GM04503 (cell line): ENCODE measurements at regions not wholly inside any gene's neighbourhood (a gene's known extent, or its start where the extent isn't known, plus 50 kb on each side); places are given as distances from the start of the nearest gene placed in this dataset.

ENCODE experiments used
- DNase-seq: peaks from one replicate; pipeline ENCODE4 v3.0.0-alpha.2; 2012; ENCODE audit warnings: low read depth

- peak; percentile 6 for DNase-seq
Measured at GRCh38 chr3:148309390-148310035, 388.2 kb upstream of the AGTR1 start.

GRCh38 chr3:148315756-148316155, 381.9 kb upstream of the AGTR1 start:
- no peak for DNase-seq

- DNase-seq: no peak
Measured at GRCh38 chr3:148318240-148318639, 379.5 kb upstream of the AGTR1 start.

GRCh38 chr3:148319161-148319915, 378.4 kb upstream of the AGTR1 start:
- DNase-seq: peak; percentile 45

GRCh38 chr3:148319960-148320359, 377.7 kb upstream of the AGTR1 start:
- no peak for DNase-seq

DNA sequence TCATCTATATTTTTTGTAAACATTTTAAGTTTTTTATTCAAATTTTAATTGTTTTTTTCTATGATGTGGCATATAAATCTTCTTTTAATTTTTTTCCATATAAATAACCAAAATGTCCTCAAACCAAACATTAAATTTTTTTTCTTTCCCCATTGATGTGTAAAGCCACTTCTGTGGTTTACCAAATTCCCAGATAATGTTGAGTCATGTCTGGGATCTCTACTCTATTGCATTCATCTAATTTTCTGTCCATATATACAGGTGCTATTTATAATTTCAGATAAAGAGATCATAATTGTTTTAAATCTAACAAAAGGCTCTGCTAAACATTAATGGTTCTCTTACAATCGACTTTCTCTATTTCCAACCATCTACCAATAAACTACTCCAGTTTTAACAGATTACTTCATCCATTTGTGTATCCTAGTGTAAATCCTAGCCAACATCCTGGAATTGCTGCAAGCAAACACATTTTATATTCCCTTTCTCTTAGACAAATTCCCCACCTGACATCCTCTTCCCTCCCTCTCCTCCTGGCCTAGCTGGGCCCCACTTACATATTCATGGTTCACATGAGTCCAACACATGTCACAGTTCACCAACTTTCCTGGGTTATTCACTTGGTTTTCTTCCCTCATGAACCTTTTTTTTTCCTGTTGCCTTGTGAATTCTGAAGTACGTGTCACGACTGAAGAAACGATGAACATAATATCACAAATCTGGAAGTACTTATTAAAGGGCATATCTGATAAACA, 368.0 kb upstream of the AGTR1 start:
- DNase-seq: no peak

DNA sequence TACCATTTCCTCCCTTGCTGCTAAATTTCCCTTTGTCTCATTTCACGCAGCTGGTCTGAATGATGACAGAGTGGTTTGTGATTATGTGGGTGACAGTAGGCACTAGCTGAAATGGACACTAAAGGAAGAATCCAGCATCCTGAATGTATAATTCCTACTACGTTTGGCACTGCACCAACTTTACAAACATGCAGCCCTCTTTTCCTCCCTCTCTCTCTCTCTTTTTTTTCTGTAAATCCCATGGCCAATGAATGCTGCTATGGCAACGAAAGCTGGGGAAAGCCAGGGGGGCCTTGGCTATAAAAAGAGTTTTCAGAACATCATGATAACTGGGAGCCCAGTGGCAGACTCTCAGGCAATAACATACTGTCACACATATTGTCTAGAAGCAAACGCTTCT, 367.2 kb upstream of the AGTR1 start:
- no peak for DNase-seq

DNA sequence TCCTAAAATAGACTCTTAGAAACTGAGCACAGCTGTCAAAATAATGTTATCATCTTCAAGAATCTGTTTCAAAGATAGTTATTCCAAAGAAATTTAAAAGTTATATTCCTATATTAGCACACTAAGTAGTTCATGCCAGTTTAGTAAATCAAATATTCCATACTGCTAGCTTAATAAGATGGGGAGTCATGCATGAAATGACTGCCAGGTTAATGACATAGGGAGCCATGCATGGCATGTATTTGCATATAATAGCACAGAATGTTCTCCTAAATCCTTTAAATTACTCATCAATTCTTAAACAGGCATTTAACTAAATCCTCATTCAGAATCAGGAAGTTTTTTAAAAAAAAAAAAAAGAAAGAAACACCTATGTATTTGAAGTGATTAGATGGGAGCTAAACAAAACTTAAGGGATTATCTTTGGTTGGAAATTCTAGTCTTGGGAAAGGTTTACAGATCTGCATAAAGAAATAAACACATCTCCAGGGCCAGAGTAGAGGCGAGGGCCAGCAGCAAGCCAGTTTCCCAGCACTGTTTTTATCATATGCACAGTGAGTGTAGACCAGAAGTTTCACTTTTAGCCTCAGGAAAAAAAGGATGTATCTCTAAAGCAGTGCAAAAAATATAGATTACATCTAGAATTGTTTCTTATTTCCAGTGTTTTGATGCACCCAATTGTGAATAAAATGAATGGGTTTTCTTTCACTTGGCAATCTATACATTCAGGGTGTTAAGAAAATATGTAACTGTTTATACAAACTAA, 366.4 kb upstream of the AGTR1 start:
- no peak for DNase-seq

GRCh38 chr3:148332509-148332908, 365.2 kb upstream of the AGTR1 start:
- no peak for DNase-seq

DNA sequence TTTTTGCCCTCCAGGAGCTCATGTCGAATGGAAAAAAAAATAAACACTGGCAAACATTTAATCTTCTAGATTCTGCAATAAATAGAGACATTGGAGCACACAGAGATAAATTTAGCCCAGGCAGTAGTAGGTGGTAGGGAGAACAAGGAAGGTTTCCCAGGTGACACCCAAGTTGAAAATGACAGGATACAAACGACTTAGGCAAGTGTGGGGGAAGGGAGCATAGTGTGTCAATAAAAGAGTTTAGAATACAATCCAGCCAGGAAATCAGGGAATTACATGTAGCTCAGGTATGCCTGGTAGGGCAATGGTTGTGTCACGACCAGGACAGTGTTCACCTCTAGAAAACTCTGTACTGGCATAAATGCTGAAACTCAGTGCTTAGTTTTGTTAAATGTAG, 364.6 kb upstream of the AGTR1 start:
- DNase-seq: no peak

GRCh38 chr3:148335612-148336011, 362.1 kb upstream of the AGTR1 start:
- DNase-seq: no peak

DNA sequence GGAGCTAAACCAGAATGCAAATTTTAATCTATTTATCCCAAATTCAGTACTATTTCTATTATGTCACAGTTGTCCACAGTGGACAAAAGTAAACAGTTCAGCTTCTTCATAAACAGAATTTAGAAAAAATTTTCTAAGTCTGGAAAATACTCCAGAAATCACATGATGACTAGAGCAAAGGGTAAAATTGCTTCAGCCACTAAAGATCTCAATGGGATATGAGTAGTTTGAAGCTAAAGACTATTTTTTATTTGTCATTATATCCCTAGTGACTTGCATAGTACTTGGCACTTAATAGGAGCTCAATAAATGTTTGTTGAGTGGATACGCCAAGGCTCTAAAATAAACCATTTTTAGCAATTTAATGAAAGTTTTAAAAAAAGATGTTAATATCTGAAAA, 354.3 kb upstream of the AGTR1 start:
- no peak for DNase-seq

GRCh38 chr3:148344521-148344920, 353.2 kb upstream of the AGTR1 start:
- DNase-seq: no peak

- peak; percentile 44 for DNase-seq
Measured at GRCh38 chr3:148360051-148360450, 337.7 kb upstream of the AGTR1 start.

GRCh38 chr3:148366743-148367410, 330.8 kb upstream of the AGTR1 start:
- DNase-seq: no peak

GRCh38 chr3:148367756-148368155, 329.9 kb upstream of the AGTR1 start:
- no peak for DNase-seq

DNA sequence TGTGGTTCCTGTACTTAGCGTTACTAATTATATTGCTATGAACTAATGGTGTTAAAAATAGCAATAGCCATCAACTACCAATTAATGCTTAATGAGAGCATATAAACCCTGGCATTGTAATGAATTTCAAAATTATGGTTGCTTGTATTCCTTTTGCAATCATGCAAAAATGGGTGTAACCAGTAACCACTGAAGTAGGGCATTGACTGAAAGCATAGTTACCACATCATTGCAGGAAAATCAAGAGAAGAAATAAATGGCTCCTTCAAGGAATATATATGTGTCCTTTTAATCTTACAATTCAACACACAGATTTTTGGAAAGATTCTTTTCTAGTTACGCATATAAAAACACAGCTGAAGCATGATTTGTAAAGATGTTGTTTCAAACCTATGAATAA, 328.3 kb upstream of the AGTR1 start:
- no peak for DNase-seq

DNA sequence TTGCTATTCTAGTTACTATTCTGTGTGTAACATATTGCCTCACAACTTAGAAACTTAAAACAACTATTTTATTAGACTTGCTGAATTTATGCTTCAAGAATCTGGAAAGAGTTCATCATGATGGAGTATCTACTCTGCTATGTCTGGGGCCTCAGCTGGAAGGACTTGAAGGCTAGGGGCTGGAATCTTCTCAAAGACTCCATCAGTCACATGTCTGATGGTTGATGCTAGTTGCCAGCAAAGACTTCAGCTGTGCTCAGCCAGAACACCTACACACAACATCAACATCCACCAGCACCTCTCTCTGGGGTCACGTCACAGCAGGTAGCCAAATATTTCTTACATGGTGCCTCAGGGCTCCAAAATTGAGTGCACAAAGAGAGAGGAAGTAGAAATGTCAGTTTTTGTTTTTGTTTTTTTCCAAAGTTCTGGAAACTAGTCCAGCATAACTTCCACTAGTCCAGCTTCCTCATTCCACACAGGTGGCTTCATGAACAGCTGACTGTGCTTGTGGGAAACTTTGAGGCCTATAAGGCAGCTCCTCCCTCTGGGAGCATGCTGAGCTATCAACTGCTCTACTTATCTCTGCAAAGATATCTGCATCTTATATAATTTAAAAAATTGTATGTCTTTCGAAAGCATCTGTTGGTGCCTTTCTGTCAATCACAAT, 325.4 kb upstream of the AGTR1 start:
- no peak for DNase-seq

DNA sequence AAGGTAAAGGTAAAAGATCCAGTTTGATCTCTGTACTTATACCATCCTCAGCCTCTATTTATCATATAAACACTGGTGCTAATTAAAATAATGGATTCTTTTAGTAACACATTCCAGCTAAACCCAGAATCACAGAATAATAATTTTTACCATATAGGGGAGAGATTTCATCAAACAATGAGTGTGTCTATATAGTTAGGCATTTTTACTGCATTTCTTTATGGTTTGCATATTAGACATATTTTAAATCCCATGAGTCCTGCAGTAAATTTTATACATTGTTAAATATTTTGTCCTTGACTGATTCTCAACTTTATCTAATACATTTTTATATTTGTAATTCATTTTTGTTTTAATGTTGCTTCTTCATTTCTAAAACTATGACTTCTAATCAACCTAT, 323.7 kb upstream of the AGTR1 start:
- no peak for DNase-seq

DNA sequence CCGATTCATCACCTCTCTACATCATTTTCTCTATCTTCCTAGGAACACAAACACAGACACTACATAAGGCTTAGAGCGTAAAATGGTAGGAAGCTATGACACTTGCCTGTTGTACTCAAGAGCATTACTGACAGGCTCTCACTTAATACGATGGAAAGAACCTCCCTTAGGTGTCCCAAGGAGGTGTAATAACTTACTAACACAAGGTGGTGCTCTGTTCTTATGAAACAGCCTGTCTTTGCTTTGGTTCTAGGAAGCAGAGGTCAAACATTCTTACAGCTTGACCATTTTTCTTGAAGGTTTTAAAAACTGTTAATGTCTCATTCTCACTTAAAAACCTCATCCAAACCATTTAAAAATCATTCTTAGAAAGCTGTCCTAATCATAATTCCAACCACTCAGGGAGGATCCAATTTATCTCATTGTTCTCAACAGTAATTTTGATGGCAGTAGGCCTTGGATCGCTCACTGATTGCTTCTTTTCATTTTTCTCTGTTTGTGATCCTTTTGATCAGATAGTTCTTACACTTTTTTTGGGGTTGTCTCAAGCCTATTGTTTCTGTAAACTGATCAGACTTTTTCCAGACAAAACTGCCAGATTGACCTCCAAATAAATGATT, 317.8 kb upstream of the AGTR1 start:
- peak; percentile 16 for DNase-seq

DNA sequence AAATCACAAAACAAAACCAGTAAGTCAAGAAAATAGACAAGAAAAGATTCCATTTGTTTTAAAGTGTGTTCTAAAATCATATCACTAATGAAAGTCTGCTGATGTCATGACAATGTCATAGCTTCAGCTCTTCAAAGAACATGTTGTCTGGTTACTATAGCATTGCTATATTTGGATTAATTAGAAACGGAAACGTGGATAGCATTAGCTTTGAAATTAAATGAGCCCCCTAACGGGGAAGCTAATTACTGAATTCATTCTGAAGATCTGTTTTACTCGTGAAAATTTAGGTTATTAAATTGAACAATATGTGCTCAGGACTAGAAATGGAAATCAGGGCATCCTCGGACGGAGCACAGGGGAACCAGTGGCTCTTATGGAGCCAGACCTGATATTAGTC, 316.7 kb upstream of the AGTR1 start:
- no peak for DNase-seq
